Muscle layer of duodenum (tissue), 2 donors: ENCODE measurements at regions not wholly inside any gene's neighbourhood (a gene's known extent, or its start where the extent isn't known, plus 50 kb on each side); places are given as distances from the start of the nearest gene placed in this dataset.

Experiments
- H3K27ac ChIP-seq: one replicate; pipeline ENCODE4 v1.7.0; 2013; ENCODE audit warnings: mild to moderate bottlenecking, low read length
- H3K27me3 ChIP-seq: one replicate; pipeline ENCODE4 v1.7.0; 2013; ENCODE audit warnings: low read depth, mild to moderate bottlenecking, control low read depth, low read length
- H3K36me3 ChIP-seq, 2 donors: one replicate each; pipeline ENCODE4 v1.7.0; 2013; ENCODE audit warnings: low read length in 2 of 2, control low read depth in 1 of 2, mild to moderate bottlenecking in 1 of 2; ENCODE audit not compliant: insufficient read depth in 2 of 2, control insufficient read depth in 1 of 2
- H3K4me1 ChIP-seq, 2 donors: one replicate each; pipeline ENCODE4 v1.7.0; 2013; ENCODE audit warnings: low read length in 2 of 2, mild to moderate bottlenecking in 2 of 2, control low read depth in 1 of 2, moderate library complexity in 1 of 2; ENCODE audit not compliant: insufficient read depth in 2 of 2, control insufficient read depth in 1 of 2
- H3K4me3 ChIP-seq, 2 donors: one replicate each; pipeline ENCODE4 v1.7.0; 2013; ENCODE audit warnings: low read length in 2 of 2, low read depth in 1 of 2, mild to moderate bottlenecking in 1 of 2
- H3K9me3 ChIP-seq, 2 donors: one replicate each; pipeline ENCODE4 v1.7.0; 2013; ENCODE audit warnings: low read length in 2 of 2, control low read depth in 1 of 2, mild to moderate bottlenecking in 1 of 2; ENCODE audit not compliant: control insufficient read depth in 1 of 2
- donor health status: healthy.

- Histone ChIP-seq H3K4me3 (no peak overlapping the region), H3K4me1 (no peaks in the 10 kb centered on the region), H3K9me3 (peaks cover 0 to 4% of the 10 kb centered on the region in 2 donors), H3K27me3 (no peaks in the 10 kb centered on the region), H3K36me3 (no peaks in the 10 kb centered on the region), H3K27ac (no peak overlapping the region)
These were observed 317.6 kb upstream of the CNKSR2 start for GRCh38 chrX:21056622-21057021.

GRCh38 chrX:21047034-21047455 is 327.2 kb upstream of the CNKSR2 start:
- Histone ChIP-seq H3K9me3 (no peaks in the 10 kb centered on the region), H3K27me3 (no peaks in the 10 kb centered on the region), H3K4me3 (no peak overlapping the region), H3K4me1 (no peaks in the 10 kb centered on the region), H3K36me3 (no peaks in the 10 kb centered on the region), H3K27ac (no peak overlapping the region)

- Histone ChIP-seq H3K36me3 (no peaks in the 10 kb centered on the region), H3K4me1 (no peaks in the 10 kb centered on the region), H3K27ac (no peak overlapping the region), H3K27me3 (no peaks in the 10 kb centered on the region), H3K4me3 (no peak overlapping the region), H3K9me3 (no peaks in the 10 kb centered on the region)
These were observed 359.9 kb upstream of the CNKSR2 start for GRCh38 chrX:21014326-21014725.

GRCh38 chrX:21004835-21005234 is 369.4 kb upstream of the CNKSR2 start:
- no peak overlapping the region for H3K4me3 ChIP-seq
- H3K27ac ChIP-seq: no peak overlapping the region
- H3K36me3 ChIP-seq: no peaks in the 10 kb centered on the region

GRCh38 chrX:20995829-20996228 is 378.4 kb upstream of the CNKSR2 start:
- H3K36me3 ChIP-seq: no peaks in the 10 kb centered on the region
- H3K27me3 ChIP-seq: no peaks in the 10 kb centered on the region
- no peaks in the 10 kb centered on the region for H3K4me1 ChIP-seq
- H3K9me3 ChIP-seq: no peaks in the 10 kb centered on the region
- H3K27ac ChIP-seq: no peak overlapping the region
- H3K4me3 ChIP-seq: no peak overlapping the region

More at GRCh38 chrX:21004835-21005234, 369.4 kb upstream of the CNKSR2 start:
- H3K4me1 ChIP-seq: no peaks in the 10 kb centered on the region
- H3K9me3 ChIP-seq: no peaks in the 10 kb centered on the region
- H3K27me3 ChIP-seq: no peaks in the 10 kb centered on the region

- H3K27me3 ChIP-seq: no peaks in the 10 kb centered on the region
- H3K27ac ChIP-seq: no peak overlapping the region
- no peaks in the 10 kb centered on the region for H3K9me3 ChIP-seq
- H3K4me1 ChIP-seq: no peaks in the 10 kb centered on the region
- H3K36me3 ChIP-seq: no peaks in the 10 kb centered on the region
- H3K4me3 ChIP-seq: no peak overlapping the region
These were observed 384.9 kb upstream of the CNKSR2 start for GRCh38 chrX:20989361-20989760.

- Histone ChIP-seq H3K4me3 (no peak overlapping the region), H3K9me3 (no peaks in the 10 kb centered on the region), H3K27me3 (no peaks in the 10 kb centered on the region), H3K4me1 (no peaks in the 10 kb centered on the region), H3K27ac (no peak overlapping the region), H3K36me3 (no peaks in the 10 kb centered on the region)
These were observed 385.4 kb upstream of the CNKSR2 start for GRCh38 chrX:20988804-20989203.

GRCh38 chrX:20988118-20988517 is 386.1 kb upstream of the CNKSR2 start:
- Histone ChIP-seq H3K27ac (no peak overlapping the region), H3K4me1 (no peaks in the 10 kb centered on the region), H3K27me3 (no peaks in the 10 kb centered on the region), H3K9me3 (no peaks in the 10 kb centered on the region), H3K4me3 (no peak overlapping the region), H3K36me3 (no peaks in the 10 kb centered on the region)

GRCh38 chrX:20980426-20980825 is 393.8 kb upstream of the CNKSR2 start:
- H3K4me1 ChIP-seq: no peaks in the 10 kb centered on the region
- no peaks in the 10 kb centered on the region for H3K36me3 ChIP-seq
- no peaks in the 10 kb centered on the region for H3K27me3 ChIP-seq
- no peaks in the 10 kb centered on the region for H3K9me3 ChIP-seq
- no peak overlapping the region for H3K4me3 ChIP-seq
- no peak overlapping the region for H3K27ac ChIP-seq

GRCh38 chrX:20974326-20974725 is 399.9 kb upstream of the CNKSR2 start:
- H3K27ac ChIP-seq: no peak overlapping the region
- H3K9me3 ChIP-seq: no peaks in the 10 kb centered on the region
- H3K4me1 ChIP-seq: no peaks in the 10 kb centered on the region
- H3K4me3 ChIP-seq: no peak overlapping the region
- H3K36me3 ChIP-seq: no peaks in the 10 kb centered on the region
- no peaks in the 10 kb centered on the region for H3K27me3 ChIP-seq

- Histone ChIP-seq H3K4me3 (no peak overlapping the region), H3K36me3 (no peaks in the 10 kb centered on the region), H3K4me1 (no peaks in the 10 kb centered on the region), H3K27me3 (no peaks in the 10 kb centered on the region), H3K27ac (no peak overlapping the region), H3K9me3 (no peaks in the 10 kb centered on the region)
These were observed 401.2 kb upstream of the CNKSR2 start for GRCh38 chrX:20973038-20973437.

GRCh38 chrX:20971250-20971649 is 403.0 kb upstream of the CNKSR2 start:
- Histone ChIP-seq H3K27ac (no peak overlapping the region), H3K9me3 (no peaks in the 10 kb centered on the region), H3K27me3 (no peaks in the 10 kb centered on the region), H3K4me3 (no peak overlapping the region), H3K36me3 (no peaks in the 10 kb centered on the region), H3K4me1 (no peaks in the 10 kb centered on the region)
